ENCODE measurements at regions not wholly inside any gene's neighbourhood (a gene's known extent, or its start where the extent isn't known, plus 50 kb on each side); places are given as distances from the start of the nearest gene placed in this dataset.

- no peaks in the 10 kb centered on the region for H3K9me3 Mint-ChIP-seq
- H3K27ac ChIP-seq (ENCODE audit: low read depth): no peak overlapping the region
- H3K4me1 Mint-ChIP-seq: peaks cover 19% of the 10 kb centered on the region
- DNase-seq (ENCODE audit: low spot score): no peak
- H3K27ac Mint-ChIP-seq: no peak overlapping the region
- no peaks in the 10 kb centered on the region for H3F3A ChIP-seq (replicated peaks; ENCODE audit: low read depth)
- no peak overlapping the region for H3K4me3 ChIP-seq
- no peak overlapping the region for H3K4me3 Mint-ChIP-seq
- no peaks in the 10 kb centered on the region for H3K36me3 ChIP-seq (ENCODE audit: insufficient read depth)
- no peaks in the 10 kb centered on the region for H3K27me3 Mint-ChIP-seq (ENCODE audit: insufficient read depth, low read depth, poor library complexity)
- H3K4me1 ChIP-seq (ENCODE audit: insufficient read depth): peaks cover 15% of the 10 kb centered on the region; the same call in 1 of the 2 replicates
- no peak for ATAC-seq
- no peak overlapping the region for H2AFZ ChIP-seq
- peaks cover 9% of the 10 kb centered on the region; the same call in 1 of the 2 replicates for H3K9me2 ChIP-seq (ENCODE audit: insufficient read depth)
- no peaks in the 10 kb centered on the region for H3K27me3 ChIP-seq (ENCODE audit: insufficient read depth)
- no peaks in the 10 kb centered on the region for H4K20me1 ChIP-seq (replicated peaks; ENCODE audit: insufficient read depth)
- H3K79me2 ChIP-seq (replicated peaks; ENCODE audit: insufficient read depth): no peaks in the 10 kb centered on the region
- H3K36me3 Mint-ChIP-seq (ENCODE audit: low read depth): no peaks in the 10 kb centered on the region
- H3K4me2 ChIP-seq: no peak overlapping the region
- TF ChIP-seq ETS1 (IDR thresholded peaks at IDR 0.05): no peak
- TF ChIP-seq REST (IDR thresholded peaks at IDR 0.05; ENCODE audit: unreplicated experiment): no peak
- TF ChIP-seq NANOG (IDR thresholded peaks at IDR 0.05; ENCODE audit: borderline replicate concordance): no peak
- TF ChIP-seq CTCF (conservative IDR thresholded peaks at IDR 0.05; ENCODE audit: low read depth in 2 of 2): no peak
- no peak for TF ChIP-seq STAT1 (IDR thresholded peaks at IDR 0.05; ENCODE audit: unreplicated experiment)
- TF ChIP-seq POLR2AphosphoS5 (IDR thresholded peaks at IDR 0.05; ENCODE audit: low read depth): no peak
- TF ChIP-seq CREB1 (CRISPR knock-in tag; IDR thresholded peaks at IDR 0.05; ENCODE audit: low read depth): no peak
- no peak for TF ChIP-seq EZH2 (IDR thresholded peaks at IDR 0.05; ENCODE audit: low read depth, unreplicated experiment)
- TF ChIP-seq JUNB (IDR thresholded peaks at IDR 0.05; ENCODE audit: unreplicated experiment): no peak
- TF ChIP-seq ZNF462 (CRISPR knock-in tag; IDR thresholded peaks at IDR 0.05): no peak
- TF ChIP-seq ZNF331 (CRISPR knock-in tag; IDR thresholded peaks at IDR 0.05; ENCODE audit: low read depth): no peak
- no peak for TF ChIP-seq EZH2phosphoT487 (IDR thresholded peaks at IDR 0.05; ENCODE audit: unreplicated experiment)
- TF ChIP-seq ZNF114 (CRISPR knock-in tag; IDR thresholded peaks at IDR 0.05): no peak
Measured at GRCh38 chr3:72480366-72480765, 367.9 kb downstream of the SHQ1 start.
